HEK293 (cell line): ENCODE measurements at regions not wholly inside any gene's neighbourhood (a gene's known extent, or its start where the extent isn't known, plus 50 kb on each side); places are given as distances from the start of the nearest gene placed in this dataset.

Source experiments
- OSR2 ChIP-seq: fragments of 450-650 bp; formaldehyde crosslinking; IDR thresholded peaks from 2 replicates; pipeline ENCODE4 v1.5.1; 2016; ENCODE audit warnings: missing biosample characterization, missing genetic modification characterization
- REST ChIP-seq: fragments of 450-650 bp; formaldehyde crosslinking; IDR thresholded peaks from 2 replicates; pipeline ENCODE4 v1.5.1; 2016; ENCODE audit warnings: missing biosample characterization, missing genetic modification characterization

- TF ChIP-seq REST: no peak
- TF ChIP-seq OSR2: no peak
Observed at GRCh38 chr2:38497670-38498037, 105.1 kb downstream of the HNRNPLL start.
